Activated CD8-positive, alpha-beta memory T cell treated with anti-CD3 and anti-CD28 coated beads for 48 hours (primary cell): ENCODE measurements at regions not wholly inside any gene's neighbourhood (a gene's known extent, or its start where the extent isn't known, plus 50 kb on each side); places are given as distances from the start of the nearest gene placed in this dataset.
"Not testable (repeated sequence)": the region's sequence is repeated elsewhere in the genome, so short reads cannot be mapped to it uniquely, and the experiment has no call there.

ENCODE experiments used
- DNase-seq, 3 experiments: peaks; one replicate each; pipeline ENCODE4 v3.0.0-alpha.2; 2020; ENCODE audit warnings: low read depth in 2 of 3, low spot score in 2 of 3

DNA sequence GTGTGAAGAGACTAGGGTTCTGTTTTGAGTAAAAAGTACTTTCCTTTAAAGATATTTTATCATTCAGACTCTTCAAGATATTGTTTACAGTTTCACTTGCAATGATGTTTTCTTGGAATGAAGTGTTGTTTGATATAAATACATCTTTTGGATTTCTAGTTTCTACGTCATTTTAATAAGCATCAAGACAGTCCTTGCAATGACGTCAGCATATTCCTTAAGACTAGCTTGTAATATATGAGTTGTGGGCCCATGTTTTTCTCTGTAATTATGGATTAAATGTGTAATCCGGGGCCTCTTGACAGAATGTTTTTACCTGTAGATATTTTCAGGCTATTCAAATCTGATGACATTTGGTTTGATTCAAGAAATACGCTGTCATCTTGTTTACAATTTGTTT, 66.1 kb downstream of the RBMX2 start:
- DNase-seq, result no peak

GRCh38 chrX:130468395-130468923, 66.7 kb downstream of the RBMX2 start:
- no peak for DNase-seq

DNA sequence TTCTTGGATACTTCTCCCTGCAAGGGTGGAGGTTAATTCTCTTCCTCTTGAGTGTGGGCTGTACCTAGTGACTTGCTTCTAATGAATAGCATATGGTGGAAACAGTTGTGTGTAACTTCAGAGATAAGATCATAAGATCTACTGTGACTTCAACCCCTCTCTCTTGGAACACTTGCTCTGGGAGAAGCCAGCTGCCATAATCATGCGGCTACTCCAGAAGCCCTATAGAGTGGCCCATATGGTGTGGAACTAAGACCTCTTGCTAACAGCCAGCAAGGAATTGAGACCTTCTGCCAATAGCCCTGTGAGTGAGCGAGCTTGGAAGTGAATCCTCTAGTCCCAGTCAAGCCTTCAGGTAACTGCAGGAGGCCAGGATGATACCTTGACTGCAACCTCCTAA, 81.1 kb downstream of the RBMX2 start:
- no peak for DNase-seq

DNA sequence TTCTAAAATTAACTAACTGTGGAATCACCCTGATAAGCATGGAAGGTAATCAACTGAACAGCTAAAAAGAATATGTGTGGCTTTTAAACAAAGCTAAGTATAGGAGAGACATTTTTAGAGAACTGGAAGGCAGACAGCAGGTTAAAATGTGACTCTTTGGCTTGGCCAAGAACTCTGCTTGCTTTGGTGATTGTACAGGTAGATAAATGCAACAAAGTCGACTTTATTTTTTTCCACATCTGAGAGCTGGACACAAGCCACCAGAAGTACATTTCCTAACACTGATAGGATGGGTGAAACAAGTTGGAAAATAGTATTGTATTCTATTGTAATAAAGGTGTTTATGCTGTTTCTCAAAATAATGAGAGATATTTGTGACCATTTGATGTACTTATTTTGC, 84.1 kb downstream of the RBMX2 start:
- no peak for DNase-seq

- not testable (repeated sequence) for DNase-seq
These were observed 93.7 kb downstream of the RBMX2 start for GRCh38 chrX:130495502-130495901.

- no peak for DNase-seq
These were observed 95.7 kb downstream of the RBMX2 start for GRCh38 chrX:130497531-130497930.

- DNase-seq, result no peak
These were observed 97.0 kb downstream of the RBMX2 start for GRCh38 chrX:130498653-130499274.

DNA sequence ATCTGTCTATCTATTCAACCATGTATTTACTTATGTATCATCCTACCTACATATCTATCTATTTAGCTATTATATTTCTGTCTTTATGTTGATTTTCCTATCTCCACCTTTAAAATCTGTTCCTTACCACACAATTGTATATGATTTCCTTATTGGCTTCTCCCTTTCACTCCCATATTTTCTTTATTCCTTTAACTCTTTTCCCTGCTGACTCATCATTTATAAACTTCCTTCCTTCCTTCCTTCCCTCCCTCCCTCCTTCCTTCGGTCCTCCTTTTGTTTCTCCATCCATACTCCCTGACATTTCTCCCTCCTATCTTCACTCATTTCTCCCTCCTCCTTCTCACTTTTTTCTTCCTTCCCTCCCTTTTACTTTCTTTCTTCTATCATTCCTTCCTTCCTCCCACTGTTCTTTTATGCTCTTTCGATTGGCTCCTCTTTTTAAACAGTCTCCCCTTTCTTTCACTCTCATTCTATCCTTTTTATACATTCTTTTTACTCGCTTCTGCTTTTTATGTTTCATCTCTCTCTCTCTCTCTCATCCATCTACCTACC, 100.3 kb downstream of the RBMX2 start:
- DNase-seq, result no peak

- DNase-seq, result no peak
These were observed 102.2 kb downstream of the RBMX2 start for GRCh38 chrX:130504019-130504418.

GRCh38 chrX:130507015-130507414, 105.2 kb downstream of the RBMX2 start:
- DNase-seq, result no peak

DNA sequence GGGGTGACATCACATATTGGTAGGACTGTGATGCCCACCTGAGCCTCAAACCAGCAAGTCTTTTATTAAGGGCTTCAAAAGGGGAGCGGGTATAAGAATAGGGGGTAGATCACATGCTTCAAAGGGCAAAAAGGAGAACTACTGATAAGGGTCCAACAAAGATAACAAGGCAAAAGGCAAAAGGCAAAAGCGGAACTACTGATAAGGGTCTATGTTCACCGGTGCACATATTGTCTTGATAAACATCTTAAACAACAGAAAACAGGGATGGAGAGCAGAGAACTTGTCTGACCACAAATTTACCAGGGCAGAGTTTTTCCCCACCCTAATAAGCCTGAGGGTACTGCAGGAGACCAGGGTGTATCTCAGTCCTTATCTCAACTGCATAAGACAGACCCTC, 110.7 kb downstream of the RBMX2 start:
- not testable (repeated sequence) for DNase-seq

GRCh38 chrX:130516123-130516522, 114.3 kb downstream of the RBMX2 start:
- DNase-seq, result no peak

DNA sequence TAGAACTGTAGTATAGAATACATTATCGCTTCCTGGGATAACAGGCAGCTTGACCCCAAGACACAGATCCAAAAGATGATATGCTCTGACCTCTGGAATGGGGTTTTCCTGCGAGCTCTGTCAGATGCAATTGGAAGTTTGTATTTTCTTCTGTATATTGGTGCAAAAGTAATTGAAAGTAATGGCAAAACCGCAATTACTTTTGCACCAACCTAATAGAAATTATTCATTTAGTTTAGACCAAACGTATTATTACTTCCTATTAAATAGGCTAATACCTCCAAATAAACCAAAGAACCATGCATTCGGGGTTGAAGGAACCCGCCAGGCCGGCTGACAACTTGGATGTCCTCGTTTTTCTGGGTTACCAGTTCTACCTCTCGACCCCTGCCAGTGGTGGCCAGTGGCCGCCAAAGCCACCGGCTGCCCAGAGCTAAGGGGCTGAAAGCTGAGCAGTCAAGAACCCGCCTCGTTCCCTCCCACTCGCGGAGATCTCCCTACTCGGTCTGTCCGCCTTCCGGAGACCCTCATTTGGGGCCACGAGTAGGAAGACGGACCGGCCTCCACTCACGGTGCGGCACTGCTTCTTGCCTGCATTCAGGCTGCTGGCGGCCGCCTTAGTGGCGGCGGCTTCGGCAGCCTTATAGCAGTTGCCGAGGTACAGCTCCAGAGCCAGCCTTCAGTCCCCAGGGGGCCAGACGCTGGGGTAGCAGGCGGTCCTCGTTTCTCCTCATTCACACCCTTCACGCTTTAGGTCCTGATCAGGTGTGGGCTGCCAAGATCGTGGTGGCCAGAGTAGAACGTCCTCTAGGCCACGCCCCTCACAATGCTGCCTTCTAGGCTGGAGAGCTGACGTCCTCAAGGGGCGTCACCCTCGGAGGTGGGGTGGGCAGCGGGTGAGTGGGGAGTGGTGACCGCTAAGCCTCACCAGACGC, 121.9 kb downstream of the RBMX2 start:
- no peak for DNase-seq

DNA sequence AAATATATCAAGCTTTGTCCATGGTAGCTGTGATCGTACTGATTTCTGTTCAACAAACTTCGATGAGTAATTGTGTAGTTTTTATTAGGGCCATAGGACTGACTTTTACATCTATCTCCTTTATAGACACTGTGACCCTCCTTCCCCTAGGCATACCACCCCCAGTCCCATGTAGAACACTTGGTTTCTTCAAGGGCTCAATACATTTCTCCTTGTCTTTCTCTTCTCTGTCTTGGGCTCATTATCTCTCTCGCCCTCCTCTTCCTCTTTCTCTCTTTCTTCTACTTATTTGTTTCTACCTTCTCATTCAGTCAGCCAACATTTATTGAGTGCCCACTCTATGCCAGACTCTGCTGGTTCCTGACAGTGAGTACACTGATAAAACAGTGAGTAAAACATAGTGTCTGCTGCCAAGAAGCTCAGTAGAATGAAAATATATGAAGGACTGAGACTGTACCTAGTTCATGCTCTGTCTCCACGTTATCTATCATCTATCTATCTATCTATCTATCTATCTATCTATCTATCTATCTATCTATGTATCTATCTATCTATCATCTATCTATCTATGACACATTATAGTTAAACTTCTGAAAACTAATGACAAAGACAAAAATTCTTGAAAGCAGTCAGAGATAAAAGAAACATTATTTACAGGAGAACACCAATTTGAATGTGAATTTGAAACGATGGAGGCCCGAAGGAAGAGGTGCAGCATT, 122.8 kb downstream of the RBMX2 start:
- DNase-seq, result no peak

DNA sequence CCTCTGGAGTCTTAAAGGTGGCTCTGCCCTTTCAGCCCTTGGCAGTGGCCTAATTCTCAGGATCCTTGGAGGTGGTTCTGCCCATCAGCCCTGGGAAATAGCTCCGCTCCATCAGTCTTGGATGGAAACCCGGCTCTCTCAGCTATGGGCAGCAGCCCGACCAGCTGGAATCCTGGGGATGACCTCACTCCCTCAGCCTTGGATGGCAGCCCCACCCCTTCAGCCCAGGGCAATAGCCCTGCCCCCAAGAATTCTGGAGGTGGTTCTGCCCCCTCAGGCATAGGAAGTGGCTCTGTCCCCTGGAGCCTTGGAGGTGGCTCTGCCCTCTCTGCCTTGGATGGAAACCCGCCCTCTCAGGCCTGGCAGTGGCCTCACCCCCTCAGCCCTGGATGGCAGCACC, 127.7 kb downstream of the RBMX2 start:
- DNase-seq, result no peak

DNA sequence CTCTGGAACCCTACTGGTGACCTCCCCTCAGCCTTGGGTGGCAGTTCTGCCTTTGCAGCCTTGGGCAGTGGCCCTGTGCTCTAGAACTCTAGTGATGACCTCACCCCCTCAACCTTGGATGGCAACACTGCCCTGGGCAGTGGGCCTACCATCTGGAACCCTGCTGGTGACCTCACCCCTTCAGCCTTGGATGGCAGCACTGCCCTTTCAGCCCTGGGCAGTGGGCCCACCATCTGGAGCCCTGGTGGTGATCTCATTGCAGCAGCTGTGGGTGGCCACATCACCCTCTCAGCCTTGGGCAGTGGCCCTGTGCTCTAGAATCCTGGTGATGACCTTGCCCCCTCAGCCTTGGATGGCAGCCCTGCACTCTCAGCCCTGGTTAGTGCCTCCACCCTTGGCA, 129.3 kb downstream of the RBMX2 start:
- no peak for DNase-seq

DNA sequence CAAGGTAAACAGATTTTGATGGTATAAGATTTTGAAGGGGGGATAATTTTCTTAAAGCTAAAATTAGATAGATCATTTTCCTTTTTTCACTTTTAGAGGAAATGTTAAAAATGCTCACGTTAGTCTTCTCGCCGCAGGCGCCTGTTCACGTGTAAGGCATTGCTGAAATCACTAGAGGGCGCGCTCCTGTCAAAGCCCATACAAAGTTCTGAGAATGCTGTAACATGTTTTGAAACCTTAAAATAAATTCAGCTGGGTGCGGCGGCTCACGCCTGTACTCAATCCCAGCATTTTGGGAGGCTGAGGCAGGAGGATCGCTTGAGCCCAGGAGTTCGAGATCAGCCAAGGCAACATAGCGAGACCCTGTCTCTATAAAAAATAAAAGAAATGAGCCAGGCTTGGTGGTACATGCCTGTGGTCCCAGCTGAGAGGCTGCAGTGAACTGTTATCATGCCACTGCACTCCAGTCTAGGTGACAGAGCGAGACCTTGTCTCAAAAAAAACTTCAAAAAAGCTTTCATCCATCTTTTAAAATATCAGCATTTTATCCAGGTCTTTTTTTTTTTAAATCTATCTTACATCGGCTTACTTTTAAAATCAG, 138.0 kb downstream of the RBMX2 start:
- peak in 1 of 3 experiments; percentile 3 for DNase-seq

GRCh38 chrX:130543603-130544325, 142.0 kb downstream of the RBMX2 start:
- DNase-seq, result no peak

DNA sequence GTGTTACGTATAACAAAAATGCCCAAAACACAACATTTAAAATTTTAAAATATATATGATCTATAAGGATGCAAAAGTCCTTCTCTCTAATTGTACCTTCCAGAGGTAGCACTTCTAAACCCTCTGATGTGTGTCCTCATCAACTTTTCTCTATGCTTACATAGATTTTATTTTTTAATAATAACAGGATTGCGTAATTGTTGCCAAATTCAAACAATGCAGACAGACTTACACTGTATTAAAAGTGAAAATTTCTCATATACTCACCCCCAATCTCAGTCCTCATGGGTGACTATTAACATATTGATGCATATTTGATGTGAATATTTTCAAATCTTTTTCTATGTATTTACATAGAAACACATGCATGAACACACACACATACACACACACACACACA, 144.0 kb downstream of the RBMX2 start:
- DNase-seq, result no peak

- not testable (repeated sequence) for DNase-seq
These were observed 147.6 kb downstream of the RBMX2 start for GRCh38 chrX:130549382-130549781.
